ENCODE measurements at regions not wholly inside any gene's neighbourhood (a gene's known extent, or its start where the extent isn't known, plus 50 kb on each side); places are given as distances from the start of the nearest gene placed in this dataset.

DNA sequence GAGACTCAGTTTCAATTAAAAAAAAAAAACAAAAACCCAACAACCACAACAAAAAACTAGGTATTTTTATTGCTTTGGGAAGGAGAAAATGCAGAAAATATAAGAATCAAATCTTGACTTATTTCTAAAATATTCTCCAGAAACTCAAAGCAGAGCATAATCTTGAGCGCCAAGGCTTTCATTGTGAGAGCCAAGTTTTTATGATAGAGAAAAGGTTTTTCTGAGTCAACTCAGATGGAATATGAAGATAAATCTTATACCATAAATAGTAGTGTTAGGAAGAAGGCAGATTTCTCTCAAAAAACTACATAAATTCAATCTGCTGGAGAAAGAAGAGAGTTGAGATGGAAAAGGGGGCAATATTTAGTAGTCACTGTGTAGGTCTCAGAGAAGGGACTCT lies 121.2 kb upstream of the OSR1 start:
- no peak for DNase-seq

DNA sequence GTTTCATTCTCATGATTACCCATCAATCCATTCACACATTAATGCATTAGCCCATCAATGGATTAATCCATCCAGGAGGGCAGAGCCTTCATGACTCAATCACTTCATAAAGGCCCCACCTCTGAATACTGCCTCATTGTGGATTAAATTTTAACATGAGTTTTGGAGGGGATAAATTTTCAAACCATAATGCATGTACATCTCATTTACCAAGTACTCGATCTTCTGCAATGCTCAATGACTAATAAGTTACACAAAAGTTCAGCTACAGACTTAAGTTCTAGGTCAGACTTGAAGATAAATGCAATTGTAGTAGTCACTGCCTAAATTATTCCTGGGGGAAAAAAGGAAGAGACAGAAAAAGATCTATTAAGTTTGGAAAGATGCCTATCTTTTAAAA lies 120.0 kb upstream of the OSR1 start:
- no peak for DNase-seq

GRCh38 chr2:19476327-19476726 lies 117.9 kb upstream of the OSR1 start:
- no peak for DNase-seq

- peak; percentile 9 for DNase-seq
Measured at GRCh38 chr2:19474128-19474527, 115.7 kb upstream of the OSR1 start.

DNA sequence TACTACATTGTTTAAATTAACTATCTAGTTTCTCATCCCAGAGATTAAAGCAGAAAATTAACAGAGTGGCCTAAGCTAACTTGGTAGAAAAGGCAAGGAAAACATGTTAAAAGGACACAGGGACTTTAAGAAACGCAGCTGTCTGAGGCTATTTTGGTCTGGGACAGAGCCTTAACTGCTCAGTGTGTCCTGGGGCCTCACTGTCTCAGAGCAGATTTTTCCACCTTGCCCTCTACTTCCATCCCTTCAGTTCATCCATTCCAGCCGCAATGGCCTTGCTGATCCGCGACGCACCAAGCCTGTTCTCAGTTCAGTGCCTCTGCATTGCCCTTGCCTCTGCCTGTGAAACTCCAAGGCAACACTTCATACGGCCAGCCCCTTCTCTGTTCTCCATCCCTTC lies 114.9 kb upstream of the OSR1 start:
- no peak for DNase-seq

- DNase-seq: no peak
Measured at GRCh38 chr2:19472391-19472978, 114.1 kb upstream of the OSR1 start.

DNA sequence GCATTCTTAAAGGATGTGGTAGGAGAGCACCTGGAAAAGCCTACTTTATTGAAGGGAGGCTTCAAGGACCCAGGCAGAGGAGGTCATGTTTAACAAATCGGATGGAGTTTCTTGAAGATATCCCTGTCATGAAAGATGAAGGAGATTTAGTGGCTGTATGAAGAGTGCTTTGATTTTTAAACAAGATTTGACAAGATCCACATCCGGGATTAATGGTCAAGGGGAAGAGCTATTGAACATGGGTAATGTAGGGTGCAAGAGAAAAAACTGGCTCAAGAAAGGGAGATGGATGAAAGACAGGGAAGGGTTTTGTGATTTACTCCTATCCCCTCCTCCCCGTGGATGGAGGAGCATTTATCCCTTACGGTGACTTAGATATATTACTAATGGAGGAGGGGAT lies 113.1 kb upstream of the OSR1 start:
- DNase-seq: no peak

DNA sequence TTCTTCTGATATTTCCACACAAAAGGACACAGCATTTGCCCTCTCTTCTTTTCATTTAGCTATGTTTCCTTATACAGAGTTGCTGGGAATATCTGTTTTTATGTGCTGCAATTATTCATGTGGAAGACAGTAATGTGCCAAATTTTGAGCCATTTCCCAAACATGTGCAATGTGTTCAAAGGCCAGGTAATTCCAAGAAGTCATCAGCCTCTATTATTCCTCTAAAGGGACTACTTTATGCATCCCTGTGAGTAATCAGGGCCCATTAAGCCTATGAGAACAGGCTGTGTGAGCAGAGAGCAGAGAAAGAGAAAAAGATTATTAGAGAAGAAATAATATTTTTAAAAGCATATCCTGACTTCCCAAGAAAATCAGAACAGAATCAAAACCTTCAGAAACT lies 107.6 kb upstream of the OSR1 start:
- DNase-seq: no peak

GRCh38 chr2:19462256-19462645 lies 103.8 kb upstream of the OSR1 start:
- DNase-seq: no peak

- no peak for DNase-seq
Measured at GRCh38 chr2:19461504-19462255, 103.3 kb upstream of the OSR1 start.

DNA sequence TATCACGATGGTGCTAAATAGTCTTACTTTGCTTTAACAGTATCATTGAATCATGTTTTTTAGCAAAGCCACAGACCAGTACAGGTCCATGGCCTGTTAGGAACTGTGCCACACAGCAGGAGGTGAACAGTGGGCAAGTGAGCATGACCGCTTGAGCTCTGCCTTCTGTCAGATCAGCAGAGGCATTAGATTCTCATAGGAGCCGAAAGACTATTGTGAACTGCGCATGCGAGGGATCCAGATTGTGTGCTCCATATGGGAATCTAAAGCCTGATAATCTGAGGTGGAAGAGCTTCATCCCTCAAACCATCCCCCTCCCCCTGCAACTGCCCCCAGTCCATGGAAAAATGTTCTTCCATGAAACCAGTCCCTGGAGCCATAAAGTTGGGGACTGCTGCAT lies 102.3 kb upstream of the OSR1 start:
- DNase-seq: no peak

- no peak for DNase-seq
Measured at GRCh38 chr2:19458427-19459003, 100.1 kb upstream of the OSR1 start.

GRCh38 chr2:19457809-19458208 lies 99.4 kb upstream of the OSR1 start:
- DNase-seq: no peak

DNA sequence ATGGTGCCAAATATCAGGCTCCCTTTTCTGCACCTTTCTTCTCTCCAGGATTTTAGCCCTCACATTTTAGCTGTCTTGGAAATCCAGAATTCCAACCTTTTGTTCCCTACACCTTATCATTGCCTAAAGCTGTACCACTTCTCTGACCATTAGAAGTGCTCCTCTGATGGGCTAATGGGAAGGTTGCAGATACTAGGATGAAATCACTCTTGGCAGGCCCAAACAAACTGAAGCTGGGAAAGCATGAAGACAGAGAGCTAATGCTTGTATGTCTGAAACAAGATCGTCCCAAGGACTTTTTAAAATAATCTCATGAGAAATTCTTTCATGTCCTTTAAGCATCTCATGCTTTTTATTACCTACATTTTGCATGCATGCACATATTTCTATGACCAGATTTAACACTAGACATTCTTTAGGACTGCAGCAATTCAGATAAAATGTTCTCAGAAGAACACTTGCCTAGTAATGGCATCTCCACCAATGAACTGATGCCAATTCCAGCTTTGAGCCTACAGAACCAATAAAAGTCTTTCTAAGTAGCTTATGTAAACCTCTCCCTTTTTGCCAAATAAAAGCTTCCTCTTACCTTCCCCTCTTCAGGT lies 98.4 kb upstream of the OSR1 start:
- no peak for DNase-seq

DNA sequence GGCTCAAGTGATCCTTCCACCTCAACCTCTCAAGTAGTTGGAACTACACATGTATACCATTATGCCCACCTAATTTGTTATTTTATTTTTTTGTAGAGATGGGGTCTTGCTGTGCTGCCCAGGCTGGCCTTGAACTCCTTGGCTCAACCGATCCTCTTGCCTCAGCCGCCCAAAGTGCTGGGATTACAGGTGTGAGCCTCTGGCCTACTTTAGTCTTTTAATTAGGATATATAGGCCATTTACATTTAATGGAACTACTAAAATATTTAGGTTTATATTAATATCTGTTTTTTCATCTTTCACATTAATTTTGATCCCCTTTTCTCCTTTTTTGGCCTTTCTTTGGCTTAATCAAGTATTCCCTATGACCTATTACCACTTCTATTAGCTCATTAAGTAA lies 95.7 kb upstream of the OSR1 start:
- DNase-seq: no peak

DNA sequence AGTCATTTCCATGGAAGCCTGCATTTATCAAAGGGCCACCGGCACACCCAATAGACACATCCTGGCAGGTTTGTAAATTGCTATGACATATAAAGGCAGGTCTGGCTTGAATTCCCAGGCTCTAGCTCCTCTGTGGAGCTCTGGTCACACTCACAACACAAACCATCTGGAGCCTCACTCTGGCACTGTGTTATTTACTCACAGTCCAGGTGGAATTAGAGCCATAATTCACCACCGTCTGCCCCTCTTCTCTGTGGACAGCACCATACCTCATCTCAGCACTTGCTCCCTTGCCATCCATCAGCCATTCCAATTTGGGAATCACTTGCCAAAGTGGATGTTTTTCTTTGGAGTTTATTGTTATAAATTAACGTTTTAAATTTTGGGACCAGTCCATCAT lies 84.3 kb upstream of the OSR1 start:
- DNase-seq: no peak

GRCh38 chr2:19439081-19439480 lies 80.7 kb upstream of the OSR1 start:
- DNase-seq: no peak

DNA sequence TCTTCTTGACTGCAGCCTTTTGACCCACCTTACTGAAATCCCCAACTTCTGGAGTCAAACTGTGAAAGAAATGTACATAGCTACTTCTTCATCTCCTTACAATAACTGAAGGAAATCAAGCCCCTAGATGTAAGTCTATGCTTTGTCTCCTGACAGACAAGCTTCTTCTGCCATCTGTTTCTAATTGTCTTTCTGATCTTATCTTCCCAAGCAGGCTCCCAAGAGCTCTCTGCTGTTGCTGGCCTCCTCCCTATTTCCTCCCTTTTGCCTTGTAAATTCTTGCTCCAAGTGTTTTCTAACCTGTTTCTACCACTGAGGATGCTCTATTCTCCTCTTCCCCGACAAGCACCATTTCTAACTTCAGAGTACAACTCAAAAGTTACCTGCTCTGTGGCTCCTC lies 77.4 kb upstream of the OSR1 start:
- no peak for DNase-seq

DNA sequence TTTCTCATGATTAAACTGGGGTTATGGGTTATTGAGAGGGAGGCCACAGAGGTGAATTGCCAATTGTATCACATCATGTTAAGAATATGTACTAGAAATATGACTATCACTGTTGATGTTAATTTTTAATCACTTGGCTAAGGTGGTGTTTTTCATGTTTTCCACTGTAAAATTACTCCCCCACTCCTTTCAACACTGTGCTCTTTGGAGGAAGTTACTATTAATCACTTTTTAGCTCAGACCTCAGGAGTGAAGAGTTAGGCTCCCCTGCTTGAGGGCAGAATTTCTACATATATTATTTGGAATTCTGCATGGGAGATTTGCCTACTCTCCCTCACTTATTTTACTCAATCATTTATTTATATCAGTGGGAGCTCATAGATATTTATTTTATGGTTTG lies 76.0 kb upstream of the OSR1 start:
- no peak for DNase-seq

DNA sequence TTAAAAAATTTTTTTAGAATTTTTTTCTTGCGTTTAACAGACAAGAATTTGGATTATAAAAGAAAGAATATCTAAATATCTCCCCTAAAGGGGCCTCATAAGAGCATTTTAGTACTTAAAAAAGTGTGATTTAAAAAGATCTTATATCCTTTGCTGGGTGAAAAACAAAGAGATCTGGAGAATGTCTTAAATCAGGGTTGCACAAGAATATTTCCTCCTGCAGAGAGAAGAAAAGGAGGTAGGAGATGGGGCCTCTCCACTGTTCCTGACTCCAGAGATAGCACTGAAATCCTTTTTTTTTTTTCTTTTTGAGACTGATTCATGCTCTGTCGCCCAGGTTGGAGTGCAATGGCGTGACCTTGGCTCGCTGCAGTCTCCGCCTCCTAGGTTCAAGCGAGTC lies 68.5 kb upstream of the OSR1 start:
- DNase-seq: no peak

GRCh38 chr2:19426144-19426543 lies 67.7 kb upstream of the OSR1 start:
- DNase-seq: no peak

GRCh38 chr2:19425419-19425818 lies 67.0 kb upstream of the OSR1 start:
- DNase-seq: no peak

GRCh38 chr2:19419211-19419880 lies 60.9 kb upstream of the OSR1 start:
- no peak for DNase-seq

All from stimulated activated CD4-positive, alpha-beta T cell treated with anti-CD3 and anti-CD28 coated beads, Interleukin-1b, Interleukin-23, amount 100 ng/mL, for 48 hours (primary cell).